Activated B cell treated with CpG ODN at 0.5 μM for 24 hours (primary cell): ENCODE measurements at regions not wholly inside any gene's neighbourhood (a gene's known extent, or its start where the extent isn't known, plus 50 kb on each side); places are given as distances from the start of the nearest gene placed in this dataset.

Experiments used
- ATAC-seq: fragments of 200-7000 bp; cut with Tn5 transposase; one replicate; pipeline ENCODE4 v1.10.0; 2021; ENCODE audit warnings: low read depth, mild to moderate bottlenecking, moderate library complexity
- CTCF ChIA-PET: fragments of 350-600 bp; sonication (Branson Sonifier 250); formaldehyde crosslinking; loops from one replicate; lab custom pipeline; 2021; ENCODE audit warnings: antibody characterized with exemption; lab: Charles Lee
- POLR2A ChIA-PET: fragments of 350-600 bp; sonication (Branson Sonifier 250); formaldehyde crosslinking; loops from one replicate; lab custom pipeline; 2021; ENCODE audit warnings: antibody characterized with exemption; lab: Charles Lee
- DNase-seq: peaks from one replicate; pipeline ENCODE4 v3.0.0; 2022
- H3K27ac Mint-ChIP-seq: one replicate; pipeline ENCODE4 v1.8.0; 2020; ENCODE audit warnings: mixed read lengths
- H3K27me3 Mint-ChIP-seq: one replicate; pipeline ENCODE4 v1.8.0; 2021; ENCODE audit warnings: mixed read lengths
- H3K36me3 Mint-ChIP-seq: one replicate; pipeline ENCODE4 v1.8.0; 2021; ENCODE audit warnings: low read depth, mixed read lengths
- H3K4me1 Mint-ChIP-seq: one replicate; pipeline ENCODE4 v1.8.0; 2021; ENCODE audit warnings: mixed read lengths
- H3K4me3 Mint-ChIP-seq: one replicate; pipeline ENCODE4 v1.8.0; 2020; ENCODE audit warnings: mild to moderate bottlenecking, mixed read lengths
- H3K9me3 Mint-ChIP-seq: one replicate; pipeline ENCODE4 v1.8.0; 2020; ENCODE audit warnings: mixed read lengths
- intact Hi-C: fragments of 100-400 bp; cut with micrococcal nuclease; formaldehyde crosslinking; loops from one replicate; pipeline ENCODE4 v1.15.1; 2024
- TF ChIP-seq, protein P1 (sequence below): fragments of 200-600 bp; IDR thresholded peaks from one replicate; pipeline ENCODE4 v1.8.0; 2022; ENCODE audit warnings: antibody characterized with exemption, mild to moderate bottlenecking

DNA sequence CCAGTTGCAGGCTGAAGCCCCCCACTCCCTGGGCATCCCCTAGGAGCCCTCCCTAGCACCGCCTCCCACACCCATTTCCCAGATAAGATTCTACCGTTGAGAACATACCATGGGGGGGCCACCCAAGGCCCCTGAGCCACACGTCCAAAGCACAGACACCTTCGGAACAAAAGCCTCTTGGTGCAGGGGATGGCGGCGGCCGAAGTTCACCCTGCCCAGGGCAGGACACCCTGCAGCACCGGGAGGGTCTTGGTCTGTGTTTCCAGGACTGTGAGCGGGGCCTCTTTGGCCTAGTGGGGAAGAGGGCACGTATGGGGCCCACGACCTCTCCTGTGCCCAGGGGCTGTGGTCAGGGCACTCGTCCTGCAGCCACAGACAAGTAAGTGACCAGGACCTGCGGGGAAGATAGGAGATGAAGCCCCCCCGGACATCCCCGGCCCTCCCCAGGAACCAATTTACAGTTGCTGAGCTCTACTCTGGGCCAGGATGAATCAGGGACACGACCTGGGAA, 154.3 kb upstream of the C14orf180 start:
- TF ChIP-seq, protein P1, sequence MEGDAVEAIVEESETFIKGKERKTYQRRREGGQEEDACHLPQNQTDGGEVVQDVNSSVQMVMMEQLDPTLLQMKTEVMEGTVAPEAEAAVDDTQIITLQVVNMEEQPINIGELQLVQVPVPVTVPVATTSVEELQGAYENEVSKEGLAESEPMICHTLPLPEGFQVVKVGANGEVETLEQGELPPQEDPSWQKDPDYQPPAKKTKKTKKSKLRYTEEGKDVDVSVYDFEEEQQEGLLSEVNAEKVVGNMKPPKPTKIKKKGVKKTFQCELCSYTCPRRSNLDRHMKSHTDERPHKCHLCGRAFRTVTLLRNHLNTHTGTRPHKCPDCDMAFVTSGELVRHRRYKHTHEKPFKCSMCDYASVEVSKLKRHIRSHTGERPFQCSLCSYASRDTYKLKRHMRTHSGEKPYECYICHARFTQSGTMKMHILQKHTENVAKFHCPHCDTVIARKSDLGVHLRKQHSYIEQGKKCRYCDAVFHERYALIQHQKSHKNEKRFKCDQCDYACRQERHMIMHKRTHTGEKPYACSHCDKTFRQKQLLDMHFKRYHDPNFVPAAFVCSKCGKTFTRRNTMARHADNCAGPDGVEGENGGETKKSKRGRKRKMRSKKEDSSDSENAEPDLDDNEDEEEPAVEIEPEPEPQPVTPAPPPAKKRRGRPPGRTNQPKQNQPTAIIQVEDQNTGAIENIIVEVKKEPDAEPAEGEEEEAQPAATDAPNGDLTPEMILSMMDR: no peak
- no peak for DNase-seq
- no peaks in the 10 kb centered on the region for H3K36me3 Mint-ChIP-seq
- H3K4me1 Mint-ChIP-seq: no peaks in the 10 kb centered on the region
- intact Hi-C loops: no loop called here
- H3K27me3 Mint-ChIP-seq: no peaks in the 10 kb centered on the region
- ChIA-PET POLR2A (no interaction called here), CTCF (no interaction called here)
- no peak for ATAC-seq
- no peak overlapping the region for H3K27ac Mint-ChIP-seq
- H3K9me3 Mint-ChIP-seq: no peaks in the 10 kb centered on the region
- no peak overlapping the region for H3K4me3 Mint-ChIP-seq

DNA sequence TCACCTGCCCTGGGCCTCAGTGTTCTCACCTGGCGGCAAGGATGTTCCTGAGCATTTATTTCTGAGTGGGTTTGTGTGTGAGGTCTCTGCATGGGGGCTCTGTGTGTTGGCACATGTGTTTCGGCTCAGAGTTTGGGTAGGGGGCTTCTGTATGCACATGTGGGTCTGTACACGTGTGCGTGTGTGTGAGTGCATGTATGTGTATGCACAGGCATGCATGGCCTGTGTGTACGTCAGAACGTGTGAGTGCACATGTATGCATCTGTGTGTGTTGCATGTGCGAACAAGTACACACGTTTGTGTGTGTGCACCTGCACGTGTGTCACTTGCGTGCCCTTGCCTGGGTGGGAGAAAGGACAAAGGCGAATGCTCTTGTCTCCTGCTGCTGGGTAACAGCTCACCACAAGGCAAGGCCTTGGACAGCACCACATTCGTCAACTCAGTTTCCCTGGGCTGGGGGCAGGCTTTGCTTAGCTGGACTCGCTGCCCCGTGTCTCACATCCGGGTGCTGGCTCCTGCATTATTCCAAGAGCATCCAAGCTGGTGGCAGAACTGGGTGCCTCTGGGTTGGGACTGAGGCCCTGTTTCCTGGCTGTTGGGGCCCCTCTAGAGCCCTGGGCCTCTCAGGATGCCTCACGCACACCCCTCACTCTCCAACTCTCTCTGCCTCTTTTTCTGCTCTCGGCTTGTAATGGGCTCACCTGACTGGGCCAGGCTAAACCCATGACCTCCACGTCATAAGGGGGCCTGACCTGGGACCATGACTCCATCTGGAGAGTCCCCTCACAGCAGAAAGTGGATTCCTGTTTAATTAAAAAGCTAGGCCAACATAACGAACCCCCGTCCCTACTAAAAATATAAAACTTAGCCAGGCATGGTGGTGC, 153.6 kb upstream of the C14orf180 start:
- Mint-ChIP-seq H3K9me3 (no peaks in the 10 kb centered on the region), H3K36me3 (no peaks in the 10 kb centered on the region), H3K4me1 (no peaks in the 10 kb centered on the region), H3K27ac (no peak overlapping the region), H3K27me3 (no peaks in the 10 kb centered on the region), H3K4me3 (no peak overlapping the region)
- POLR2A ChIA-PET: no interaction called here
- intact Hi-C loops: no loop called here
- CTCF ChIA-PET: no interaction called here
- ATAC-seq (no peak), DNase-seq (no peak)
- TF ChIP-seq, protein P1: no peak

DNA sequence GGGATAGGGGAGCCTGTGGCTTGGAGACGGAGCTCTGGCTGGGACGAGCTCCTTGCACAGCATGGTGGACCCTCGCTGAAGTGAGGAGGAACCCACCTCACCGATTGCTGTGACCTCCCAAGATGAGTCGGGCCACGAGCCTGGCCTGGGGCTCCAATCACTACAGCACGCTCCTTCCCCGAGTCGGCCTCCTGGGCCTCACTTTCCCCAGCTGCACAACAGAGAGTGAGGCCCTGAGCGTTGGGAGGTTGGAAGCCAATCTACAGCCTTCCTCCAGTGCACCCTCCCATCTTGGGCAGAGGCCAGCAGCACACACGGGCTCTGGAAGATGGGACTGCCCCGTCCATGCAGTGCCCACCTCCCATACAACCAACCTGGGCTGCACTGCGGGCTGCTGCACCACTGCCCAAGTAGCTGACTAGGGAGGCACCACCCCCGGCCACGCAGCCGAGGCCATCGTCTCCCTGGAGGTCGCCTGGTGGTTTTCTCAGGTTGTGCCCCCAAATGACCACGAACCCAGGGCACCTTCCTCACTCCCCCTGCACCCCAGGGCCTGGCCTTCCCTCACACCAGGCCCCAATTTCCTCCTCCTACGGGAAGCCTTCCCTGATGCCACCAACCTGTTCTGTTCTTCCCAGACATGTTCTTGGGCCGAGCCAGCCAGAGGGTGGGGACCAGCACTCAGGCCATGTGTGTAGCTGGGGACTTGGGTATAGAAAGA, 152.3 kb upstream of the C14orf180 start:
- H3K4me3 Mint-ChIP-seq: no peak overlapping the region
- no peaks in the 10 kb centered on the region for H3K4me1 Mint-ChIP-seq
- POLR2A ChIA-PET: no interaction called here
- H3K27ac Mint-ChIP-seq: no peak overlapping the region
- H3K36me3 Mint-ChIP-seq: no peaks in the 10 kb centered on the region
- no peaks in the 10 kb centered on the region for H3K27me3 Mint-ChIP-seq
- intact Hi-C loops: no loop called here
- TF ChIP-seq, protein P1: no peak
- ATAC-seq: no peak
- H3K9me3 Mint-ChIP-seq: no peaks in the 10 kb centered on the region
- no peak for DNase-seq
- CTCF ChIA-PET: no interaction called here

DNA sequence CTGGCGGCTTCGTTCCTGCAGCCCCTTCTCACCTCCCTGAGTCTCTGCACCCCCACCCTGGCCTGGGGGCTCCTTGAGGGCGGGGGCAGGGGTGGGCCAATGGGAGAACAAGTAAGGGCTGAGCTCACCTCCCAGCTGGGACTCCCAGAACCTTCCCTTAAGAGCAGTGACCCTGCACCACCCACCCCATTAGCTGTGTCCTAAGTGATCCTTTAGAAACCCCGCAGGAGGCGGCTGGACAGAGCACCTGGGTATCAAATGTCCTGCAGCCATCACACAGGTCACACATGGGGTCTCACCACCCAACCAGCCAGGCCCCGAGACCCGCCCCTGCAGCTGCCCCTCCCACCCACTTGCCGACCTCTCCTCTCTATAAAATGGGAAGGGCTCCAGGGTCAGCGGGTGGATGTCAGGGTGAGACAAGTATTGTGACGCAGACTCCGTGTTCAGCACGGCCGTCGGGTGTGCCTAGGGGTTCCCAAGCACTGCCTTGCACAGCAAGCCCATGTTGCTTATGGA, 151.2 kb upstream of the C14orf180 start:
- ChIA-PET CTCF (no interaction called here), POLR2A (no interaction called here)
- Mint-ChIP-seq H3K27me3 (no peaks in the 10 kb centered on the region), H3K36me3 (no peaks in the 10 kb centered on the region), H3K27ac (no peak overlapping the region), H3K9me3 (no peaks in the 10 kb centered on the region), H3K4me1 (no peaks in the 10 kb centered on the region), H3K4me3 (no peak overlapping the region)
- DNase-seq: no peak
- ATAC-seq: no peak
- intact Hi-C loops: no loop called here
- TF ChIP-seq, protein P1: no peak

DNA sequence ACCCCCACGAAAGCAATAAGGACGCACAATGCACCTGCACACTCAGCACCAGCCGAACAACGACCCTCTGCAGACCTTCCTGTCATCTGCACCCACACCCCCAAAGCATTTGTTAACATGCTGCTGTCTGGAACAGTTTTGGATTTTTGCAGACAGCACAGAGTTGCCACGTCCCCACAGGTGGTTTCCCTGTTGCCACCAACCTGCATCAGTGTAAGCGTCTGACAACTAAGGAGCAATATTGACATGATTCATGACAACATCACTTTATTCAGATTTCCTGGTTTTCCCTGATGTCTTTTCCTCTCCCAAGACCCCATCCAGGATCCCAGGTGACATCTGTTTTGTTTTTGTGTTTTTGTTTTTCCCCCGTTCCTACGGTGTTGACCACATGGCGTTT, 150.7 kb upstream of the C14orf180 start:
- H3K4me3 Mint-ChIP-seq: no peak overlapping the region
- H3K9me3 Mint-ChIP-seq: no peaks in the 10 kb centered on the region
- intact Hi-C loops: no loop called here
- no peaks in the 10 kb centered on the region for H3K27me3 Mint-ChIP-seq
- TF ChIP-seq, protein P1: no peak
- DNase-seq: no peak
- no peak for ATAC-seq
- ChIA-PET POLR2A (no interaction called here), CTCF (no interaction called here)
- H3K36me3 Mint-ChIP-seq: no peaks in the 10 kb centered on the region
- no peaks in the 10 kb centered on the region for H3K4me1 Mint-ChIP-seq
- no peak overlapping the region for H3K27ac Mint-ChIP-seq
